GM19324 (cell line): ENCODE measurements at regions not wholly inside any gene's neighbourhood (a gene's known extent, or its start where the extent isn't known, plus 50 kb on each side); places are given as distances from the start of the nearest gene placed in this dataset.

ENCODE experiments used
- ATAC-seq: cut with Tn5 transposase; IDR thresholded peaks from one replicate; pipeline ENCODE4 v1.9.1; 2021; ENCODE audit warnings: mild to moderate bottlenecking, moderate library complexity; ENCODE audit not compliant: unreplicated experiment, low FRiP score

DNA sequence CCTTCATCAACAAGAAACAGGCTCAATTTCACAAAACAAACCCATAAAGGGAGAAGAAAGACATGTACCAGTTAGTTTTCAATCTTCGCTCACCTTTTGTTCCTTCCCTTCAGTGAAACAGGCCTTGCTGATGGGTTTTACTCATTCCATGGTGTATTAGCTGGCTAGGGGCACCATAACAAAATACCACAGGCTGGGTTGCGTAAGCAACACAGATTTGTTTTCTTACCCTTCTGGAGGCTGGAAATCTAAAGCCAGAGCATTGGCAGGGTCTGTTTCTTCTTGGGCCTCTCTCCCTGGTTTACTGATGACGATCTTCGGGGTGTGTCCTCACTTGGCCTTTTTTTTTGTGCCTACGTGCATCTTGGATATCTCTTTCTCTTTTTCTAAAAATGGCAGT is 383.4 kb upstream of the RBFOX1 start:
- ATAC-seq: no peak

DNA sequence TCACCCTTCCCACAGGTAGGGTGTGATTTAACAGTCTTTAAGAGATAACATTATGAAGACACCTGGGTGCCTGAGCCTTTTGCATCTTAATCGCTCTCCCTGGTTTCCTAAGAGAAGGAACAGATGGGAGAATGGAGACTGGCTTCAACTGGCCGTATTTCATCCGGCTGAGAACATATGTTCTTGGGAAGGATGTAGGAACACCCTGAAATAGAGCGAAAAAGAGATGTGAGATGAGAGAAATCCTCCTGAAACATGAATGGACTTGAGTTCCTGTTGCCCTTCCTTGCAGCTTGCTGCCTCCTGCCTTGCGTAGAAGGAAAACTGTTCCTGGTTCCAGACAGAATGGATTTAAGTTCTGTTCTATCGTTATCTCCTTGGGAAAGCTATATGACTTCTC is 385.4 kb upstream of the RBFOX1 start:
- no peak for ATAC-seq

DNA sequence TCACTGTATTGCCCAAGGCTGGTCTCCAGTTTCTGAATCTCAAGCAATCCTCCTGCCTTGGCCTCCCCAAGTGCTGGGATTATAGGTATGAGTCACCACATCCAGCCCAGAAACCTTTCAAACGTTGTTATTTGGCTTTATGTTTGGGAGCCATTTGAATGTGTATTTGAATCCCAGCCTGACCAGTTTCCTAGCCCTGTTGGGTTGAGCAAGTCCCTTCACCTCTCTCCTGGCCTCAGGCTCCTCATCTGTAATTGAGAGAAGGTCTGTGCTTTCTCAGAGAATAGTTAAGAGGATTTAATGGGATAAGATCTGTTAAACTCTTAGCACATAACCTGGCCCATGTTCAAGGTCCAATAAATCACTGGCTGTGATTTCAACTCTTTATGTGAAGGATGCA is 385.8 kb upstream of the RBFOX1 start:
- ATAC-seq: no peak

DNA sequence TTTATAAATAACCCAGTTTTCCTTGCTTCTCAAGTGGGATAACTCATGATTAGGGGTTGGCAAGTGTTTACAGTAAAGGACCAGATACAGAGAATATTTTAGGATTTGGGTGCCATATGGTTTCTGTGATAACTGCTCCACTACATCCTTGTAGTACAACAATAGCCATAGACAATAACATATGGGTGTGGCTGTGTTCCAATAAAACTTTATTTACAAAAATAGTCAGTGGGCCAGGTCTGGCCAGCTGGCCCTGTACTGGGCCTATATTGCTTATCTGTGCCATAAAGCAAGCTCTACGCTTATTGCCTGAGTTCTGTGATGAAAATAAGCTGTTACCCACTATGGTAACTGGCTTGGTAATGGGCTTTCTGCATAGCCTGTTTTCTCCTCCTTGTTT is 386.5 kb upstream of the RBFOX1 start:
- ATAC-seq: no peak

DNA sequence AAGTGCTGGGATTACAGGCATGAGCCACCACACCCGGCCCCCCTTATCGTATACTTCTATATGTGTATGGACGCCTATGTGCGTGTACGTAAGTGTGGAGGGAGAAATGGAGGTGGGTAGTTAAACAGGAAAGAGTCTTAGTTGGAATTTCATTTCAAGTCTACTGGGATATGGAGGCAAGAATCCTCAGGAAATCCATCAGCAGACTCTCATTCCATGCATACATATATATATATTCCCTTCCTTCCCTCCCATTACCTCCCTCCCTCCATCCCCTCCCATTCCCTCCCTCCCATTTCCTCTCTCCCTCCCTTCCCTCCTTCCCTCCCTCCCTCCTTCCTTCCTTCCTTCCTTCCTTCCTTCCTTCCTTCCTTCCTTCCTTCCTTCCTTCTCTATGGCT is 391.7 kb upstream of the RBFOX1 start:
- ATAC-seq: no peak

DNA sequence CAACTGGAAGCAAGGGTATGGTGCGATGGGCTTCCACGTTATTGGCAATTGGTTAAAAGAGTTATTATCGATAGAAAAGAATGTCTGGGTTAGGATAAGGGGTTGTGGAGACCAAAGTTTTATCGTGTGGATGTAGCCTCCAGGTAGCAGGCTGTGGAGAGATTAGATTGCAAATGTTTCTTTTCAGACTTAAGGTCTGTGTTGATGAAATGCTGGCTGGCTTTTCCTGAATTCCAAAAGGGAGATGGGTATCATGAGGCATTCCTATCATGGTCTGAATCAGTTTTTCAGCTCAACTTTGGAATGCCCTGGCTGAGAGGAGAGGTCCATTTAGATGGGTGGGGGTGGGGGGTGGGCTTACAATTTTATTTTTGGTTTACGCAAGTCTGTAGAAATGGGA is 395.0 kb upstream of the RBFOX1 start:
- ATAC-seq: no peak

DNA sequence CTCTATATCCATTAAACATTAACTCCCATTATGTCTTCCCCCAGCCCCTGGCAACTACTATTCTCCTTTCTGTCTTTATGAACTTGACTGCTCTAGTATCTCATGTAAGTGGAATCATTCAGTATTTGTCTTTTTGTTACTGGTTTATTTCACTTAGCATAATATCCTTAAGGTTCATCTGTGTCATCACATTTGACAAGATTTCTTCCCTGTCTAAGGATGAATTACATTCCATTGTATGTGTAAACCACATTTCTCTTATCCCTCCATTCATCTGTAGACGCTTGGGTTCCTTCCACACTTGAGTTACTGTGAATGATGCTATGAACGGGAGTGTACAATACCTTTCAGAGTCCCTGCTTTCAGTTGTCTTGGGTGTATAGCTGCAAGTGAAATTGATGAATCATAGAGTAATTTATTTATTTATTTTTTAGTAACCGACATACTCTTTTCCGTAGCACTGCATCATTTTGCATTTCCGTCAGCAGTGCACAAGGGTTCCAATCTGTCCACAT is 399.7 kb upstream of the RBFOX1 start:
- no peak for ATAC-seq

DNA sequence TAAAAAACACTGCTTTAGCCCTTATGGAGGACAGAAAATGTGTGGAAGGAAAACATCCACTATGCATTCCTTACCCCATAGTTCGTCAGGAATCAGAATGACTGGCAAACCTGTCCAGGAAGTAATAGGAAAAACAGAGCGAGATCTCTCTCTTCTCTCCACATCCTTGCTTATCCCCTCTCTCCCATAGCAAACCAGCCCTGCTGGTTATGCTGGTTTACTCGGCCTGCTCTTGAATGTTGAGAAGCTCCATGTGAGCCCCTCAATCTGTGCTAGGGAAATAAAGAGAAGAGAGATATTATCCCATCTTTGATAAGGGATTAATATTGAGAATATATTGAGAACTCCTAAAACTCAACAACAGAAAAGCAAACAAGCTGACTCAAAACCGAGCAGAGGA is 402.8 kb upstream of the RBFOX1 start:
- no peak for ATAC-seq

DNA sequence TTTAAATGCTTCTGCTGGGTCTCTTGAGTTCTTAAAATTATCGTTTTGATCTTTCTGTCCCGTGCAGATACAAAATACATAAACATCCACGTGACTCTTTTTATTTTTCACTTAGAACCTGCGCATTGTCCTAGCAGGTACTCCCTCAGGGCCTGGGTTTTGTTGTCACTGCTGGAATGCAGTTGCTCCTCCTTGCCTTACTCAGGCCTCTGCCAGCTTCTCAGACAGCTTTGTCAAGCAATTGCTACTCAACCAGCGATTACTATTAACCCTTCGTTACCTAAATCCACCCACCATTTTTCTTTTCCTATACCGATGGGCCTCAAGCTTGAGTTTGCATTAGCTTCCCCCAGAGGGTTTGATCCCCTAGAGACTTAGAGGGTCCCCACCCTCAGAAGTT is 405.9 kb upstream of the RBFOX1 start:
- no peak for ATAC-seq

DNA sequence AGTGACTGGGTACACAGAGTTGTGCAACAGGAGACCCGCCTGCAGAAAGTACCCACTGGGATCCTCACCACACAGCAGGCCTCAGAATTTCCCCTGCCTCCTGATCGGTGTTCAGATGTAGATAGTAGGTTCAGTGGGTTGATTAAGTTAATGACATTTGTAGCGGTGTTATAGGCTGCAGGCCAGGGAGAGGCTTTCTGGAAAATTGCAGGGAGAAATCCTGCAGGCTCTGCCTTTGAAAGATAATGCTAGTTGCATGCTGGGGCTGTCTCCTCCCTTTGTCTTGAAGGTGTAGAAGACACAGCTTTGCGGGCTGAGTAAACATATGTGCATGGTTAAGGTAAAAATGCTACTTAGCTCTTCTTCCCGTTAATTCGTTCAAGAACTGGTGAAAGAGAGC is 406.3 kb upstream of the RBFOX1 start:
- ATAC-seq: no peak

DNA sequence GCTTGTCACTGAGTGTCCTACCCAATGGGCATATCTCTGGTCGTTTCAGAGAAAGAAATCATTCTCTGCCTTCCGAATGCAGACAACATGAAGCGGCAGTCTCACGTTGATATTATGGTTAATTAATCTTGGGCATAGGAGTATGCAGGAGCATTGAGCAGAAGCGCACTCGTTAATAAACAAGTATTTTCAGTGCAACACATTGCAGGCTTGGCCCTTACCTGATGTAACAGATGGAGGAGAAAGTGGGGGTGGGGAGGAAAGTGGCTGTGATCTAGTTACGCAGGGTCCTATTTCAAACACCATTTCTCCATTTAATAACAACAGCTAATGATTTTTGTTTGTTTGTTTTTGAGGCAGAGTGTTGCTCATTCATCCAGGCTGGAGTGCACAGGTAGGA is 414.0 kb upstream of the RBFOX1 start:
- no peak for ATAC-seq

DNA sequence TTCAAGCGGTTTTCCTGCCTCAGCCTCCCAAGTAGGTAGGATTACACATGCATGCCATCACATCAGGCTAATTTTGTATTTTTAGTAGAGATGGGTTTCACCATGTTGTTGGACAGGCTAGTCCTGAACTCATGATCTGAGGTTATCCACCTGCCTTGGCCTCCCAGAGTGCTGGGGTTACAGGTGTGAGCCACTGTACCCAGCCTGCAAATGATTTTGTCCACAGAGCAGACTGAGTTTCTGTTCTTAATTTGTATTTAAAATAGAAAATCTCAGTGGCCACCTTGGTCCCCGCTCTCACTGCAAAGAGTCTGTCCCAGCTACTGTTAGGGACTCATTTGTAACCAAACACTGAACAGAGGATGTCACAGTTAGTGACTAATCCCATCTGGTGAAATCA is 415.7 kb upstream of the RBFOX1 start:
- ATAC-seq: no peak

DNA sequence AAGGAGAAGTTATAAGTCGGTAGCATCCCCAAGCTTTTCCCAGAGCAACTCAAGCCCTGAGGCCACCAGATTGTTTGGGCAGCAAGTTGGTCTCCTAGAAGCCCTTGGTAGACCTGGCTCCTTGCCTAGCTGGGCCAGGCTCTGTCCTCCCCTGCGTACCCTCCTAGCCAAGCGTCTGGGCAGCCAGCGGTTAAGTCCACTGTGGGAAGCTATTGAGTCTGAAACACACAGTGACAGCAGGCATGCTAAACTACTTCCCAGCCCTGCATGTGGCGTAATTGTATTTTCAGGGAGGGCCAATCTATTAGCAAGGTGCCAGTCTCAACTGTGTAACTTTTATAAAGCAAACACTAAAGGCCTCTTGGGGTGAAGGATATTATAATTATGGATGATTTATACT is 419.1 kb upstream of the RBFOX1 start:
- no peak for ATAC-seq

DNA sequence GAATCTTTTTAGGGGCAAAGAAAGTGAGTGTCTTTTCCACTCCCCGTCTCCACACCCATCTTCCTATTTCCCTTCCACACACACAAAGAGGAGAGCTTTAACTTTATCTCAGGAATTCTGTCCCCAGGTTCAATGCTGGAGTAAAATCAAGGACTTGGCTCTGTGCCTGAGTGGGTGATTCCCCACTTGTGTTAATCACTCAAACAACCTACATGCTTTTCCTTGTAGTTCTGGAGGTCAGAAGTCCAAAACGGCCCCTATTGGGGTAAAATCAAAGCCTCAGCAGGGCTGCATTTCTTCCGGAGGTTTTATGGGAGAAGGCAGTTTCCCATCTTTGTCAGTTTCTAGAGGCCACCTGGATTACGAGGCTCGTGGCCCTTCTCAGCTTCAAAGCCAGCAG is 422.3 kb upstream of the RBFOX1 start:
- ATAC-seq: no peak

DNA sequence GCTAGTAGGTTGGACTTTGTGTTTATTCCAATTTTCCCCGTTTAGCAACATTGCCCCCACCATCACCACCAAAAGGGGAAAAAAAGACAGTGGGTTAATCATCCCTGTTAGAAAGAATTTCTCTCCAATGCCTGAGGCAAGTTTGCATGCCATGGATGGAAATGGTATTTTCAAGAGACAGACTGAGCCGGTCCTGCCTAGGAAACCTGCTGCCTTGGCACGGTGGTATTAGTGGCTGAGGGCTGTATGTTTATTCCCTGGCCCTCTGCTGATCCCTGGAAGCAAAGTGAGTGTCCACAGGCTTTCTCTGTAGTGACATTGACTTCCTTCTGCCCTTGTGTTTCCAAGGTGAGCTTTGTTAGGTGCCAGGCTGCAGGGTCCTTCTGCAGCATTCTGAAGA is 427.0 kb upstream of the RBFOX1 start:
- ATAC-seq: no peak

DNA sequence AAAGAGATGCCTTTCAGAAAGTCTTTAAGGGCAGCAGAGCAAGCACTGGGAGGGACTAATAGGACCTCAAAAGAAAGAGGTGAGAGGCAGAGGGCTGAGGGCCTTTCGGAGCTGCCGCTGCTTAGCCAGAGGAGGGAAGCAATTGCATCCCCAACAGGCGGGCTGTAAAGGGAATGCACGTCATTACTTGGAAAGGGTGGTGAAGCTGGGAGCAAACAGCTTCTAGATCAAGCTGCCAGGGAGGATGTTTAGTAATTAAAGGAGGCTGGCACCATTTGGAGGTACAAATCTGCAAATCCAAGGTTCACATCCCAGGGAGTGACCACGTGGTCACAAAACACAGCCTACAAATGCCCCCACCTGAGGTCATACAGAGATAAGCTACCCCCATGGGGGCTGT is 429.0 kb upstream of the RBFOX1 start:
- ATAC-seq: no peak

DNA sequence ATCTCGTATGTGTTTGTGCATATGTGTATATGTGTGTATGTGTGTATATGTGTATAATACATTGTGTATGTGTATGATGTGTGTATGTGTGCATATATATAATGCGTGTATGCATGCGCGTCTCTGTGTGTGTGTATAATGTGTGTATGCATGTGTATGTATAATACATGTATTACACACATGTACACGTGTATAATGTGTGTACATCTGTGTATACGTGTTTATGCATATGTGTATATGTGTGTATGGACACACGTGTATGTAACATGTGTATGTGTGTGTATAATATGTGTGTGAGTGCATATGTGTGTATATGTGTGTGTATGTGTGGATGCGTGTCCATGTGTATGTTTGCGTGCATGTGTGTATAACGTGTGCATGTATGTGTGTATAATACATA is 433.7 kb upstream of the RBFOX1 start:
- ATAC-seq: no peak

DNA sequence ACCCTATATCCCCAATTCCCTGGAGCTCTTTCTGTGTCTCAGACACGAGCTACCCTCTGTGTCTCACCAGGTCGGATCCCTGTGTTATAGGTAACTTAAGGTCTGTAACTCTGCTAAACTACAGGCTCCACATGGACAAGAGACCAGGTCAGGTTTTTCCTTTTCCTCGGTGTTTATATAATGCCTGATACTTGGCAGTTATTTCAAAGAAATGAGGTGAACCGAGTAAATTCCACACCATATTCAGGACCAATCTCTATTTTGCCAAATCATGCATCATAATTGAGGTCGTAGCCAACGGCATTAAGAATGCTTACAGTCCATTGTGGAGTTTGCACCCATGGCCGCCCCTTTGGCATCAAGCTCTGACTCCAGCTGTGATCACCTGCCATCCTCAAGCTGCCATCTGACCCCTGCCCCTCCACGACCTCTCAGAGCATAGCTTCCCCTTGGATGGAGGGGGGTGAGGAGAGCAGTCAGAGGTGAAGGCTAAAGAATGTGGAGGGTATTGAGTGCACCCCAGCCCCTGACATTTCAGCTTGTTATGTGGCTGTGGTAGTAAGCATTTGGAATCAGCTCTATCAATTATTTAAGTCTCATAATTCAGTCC is 434.7 kb upstream of the RBFOX1 start:
- no peak for ATAC-seq

DNA sequence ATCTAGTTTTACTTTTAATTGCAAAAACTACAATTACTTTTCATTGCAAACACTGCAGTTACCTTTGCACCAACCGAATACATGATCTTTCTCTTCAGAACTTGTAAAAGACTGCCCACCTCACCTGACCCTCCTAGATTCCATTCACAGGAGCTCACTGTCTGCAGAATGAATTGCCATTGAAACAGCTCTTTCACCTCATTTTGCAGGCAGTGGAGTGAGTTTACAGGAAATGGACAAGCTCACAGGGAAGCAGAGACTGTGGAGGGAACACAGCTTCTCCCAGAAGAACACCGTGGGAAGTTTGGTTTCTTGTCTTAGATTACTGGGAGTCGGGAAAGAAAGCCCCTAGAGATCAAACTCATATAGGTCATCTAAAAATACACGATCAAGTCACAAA is 439.7 kb upstream of the RBFOX1 start:
- ATAC-seq: no peak

DNA sequence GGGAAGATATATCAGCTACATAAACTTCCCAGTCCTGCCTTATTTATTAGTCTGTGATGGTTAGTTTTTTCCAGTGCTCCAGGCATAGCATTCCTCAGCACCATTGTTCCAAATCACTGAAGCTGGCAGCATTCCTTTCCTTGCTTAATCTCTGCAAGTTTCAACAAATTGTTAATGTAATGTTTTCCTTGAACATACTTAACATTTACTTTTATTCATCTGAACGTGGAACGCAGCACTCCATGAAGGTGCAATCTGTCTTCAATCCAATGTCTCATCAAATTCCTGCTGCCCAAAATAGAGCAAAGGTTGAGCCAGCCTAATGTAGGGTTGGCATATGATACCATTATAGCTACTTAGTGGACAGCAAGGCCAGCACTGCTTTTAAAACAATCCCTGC is 441.1 kb upstream of the RBFOX1 start:
- no peak for ATAC-seq

DNA sequence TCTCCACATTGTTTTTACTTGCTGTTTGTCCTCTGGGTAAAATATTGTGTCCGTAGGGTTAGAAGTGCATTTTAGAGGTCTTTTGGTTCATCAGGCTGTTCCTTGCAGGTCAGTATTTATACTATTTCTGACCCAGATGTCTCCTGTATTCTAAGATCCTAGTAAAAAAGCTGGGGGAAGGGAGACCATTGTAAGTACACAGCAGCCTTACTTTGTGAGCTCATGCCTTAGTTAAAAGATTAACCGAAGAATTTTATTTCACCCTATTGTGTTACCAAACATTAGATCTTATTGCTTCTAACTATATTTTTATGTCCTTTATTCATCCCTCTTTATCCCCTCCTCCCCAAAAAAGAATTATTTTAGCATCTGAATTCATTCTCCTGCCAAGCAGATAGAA is 444.1 kb upstream of the RBFOX1 start:
- no peak for ATAC-seq

DNA sequence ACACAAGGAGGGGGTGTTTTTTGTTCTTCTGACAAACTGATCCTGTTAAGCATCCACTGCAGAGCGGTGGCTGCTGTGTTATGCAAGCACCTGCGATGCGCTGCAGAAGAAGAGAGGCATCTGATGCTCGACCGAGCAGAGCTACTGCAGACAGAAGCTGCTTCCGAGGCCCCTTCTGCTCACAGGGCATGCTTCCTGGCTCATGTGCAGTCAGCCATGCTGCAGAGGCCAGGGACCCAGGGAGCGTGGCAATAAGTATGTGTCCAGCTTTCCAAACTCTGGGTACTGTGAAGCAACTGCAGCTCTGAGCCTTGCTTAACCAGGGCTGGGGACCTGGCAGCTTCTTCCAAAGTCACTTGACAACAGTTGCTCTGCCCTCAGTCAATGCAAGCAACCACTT is 448.6 kb upstream of the RBFOX1 start:
- ATAC-seq: no peak

DNA sequence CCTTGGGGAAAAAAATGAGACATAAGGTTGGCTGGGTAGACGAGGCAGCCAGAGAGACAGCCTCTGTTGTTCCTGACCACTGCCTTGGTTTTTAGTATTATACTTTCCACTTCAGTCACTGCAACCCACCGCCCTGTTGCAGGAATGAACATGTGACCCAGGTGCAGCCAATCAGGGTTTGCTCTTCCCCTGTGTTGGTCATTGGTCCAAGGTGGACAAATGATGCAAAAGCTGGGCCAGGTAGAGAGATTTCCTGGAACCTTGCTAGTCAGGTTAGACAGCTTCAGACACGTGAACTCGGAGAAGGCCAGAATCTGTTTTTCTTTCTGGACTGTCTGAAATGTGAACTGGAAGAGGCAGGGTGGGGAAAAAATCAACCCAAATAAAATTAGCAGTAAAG is 452.4 kb upstream of the RBFOX1 start:
- ATAC-seq: no peak
